ENCODE measurements at regions not wholly inside any gene's neighbourhood (a gene's known extent, or its start where the extent isn't known, plus 50 kb on each side); places are given as distances from the start of the nearest gene placed in this dataset.

GRCh38 chr3:33926998-33927605 lies 128.7 kb downstream of the PDCD6IP start:
- intact Hi-C loops (cut with micrococcal nuclease; ENCODE audit: unreplicated experiment) = no loop called here
- Histone ChIP-seq H3K9me3 (ENCODE audit: insufficient read depth, low read depth) (no peaks in the 10 kb centered on the region), H4K20me1 (ENCODE audit: insufficient read depth) (no peaks in the 10 kb centered on the region), H3K79me2 (ENCODE audit: low read depth) (no peaks in the 10 kb centered on the region), H3K27me3 (ENCODE audit: insufficient read depth, low read depth) (peaks cover 3% of the 10 kb centered on the region; the same call in 1 of the 2 replicates), H3K4me3 (no peak overlapping the region), H3F3A (ENCODE audit: insufficient read depth, low read depth) (no peaks in the 10 kb centered on the region), H3K9me2 (ENCODE audit: insufficient read depth) (no peaks in the 10 kb centered on the region), H3K4me1 (replicated peaks; ENCODE audit: insufficient read depth) (no peaks in the 10 kb centered on the region), H3K36me3 (ENCODE audit: low read depth) (no peaks in the 10 kb centered on the region), H2AFZ (no peak overlapping the region), H3K27ac (no peak overlapping the region), H3K4me2 (no peak overlapping the region)
- ChIA-PET CTCF (no interaction called here), POLR2A (ENCODE audit: unreplicated experiment) (no interaction called here)
- no peak for TF ChIP-seq EZH2 (IDR thresholded peaks at IDR 0.05; ENCODE audit: low read depth)
- no peak for TF ChIP-seq CTCF (conservative IDR thresholded peaks at IDR 0.05)
- no TSS peak for BruUV-seq (replicated peaks)
- DNase-seq = no peak

- Histone ChIP-seq H3K4me3 (no peak overlapping the region), H2AFZ (no peak overlapping the region), H3K36me3 (ENCODE audit: low read depth) (no peaks in the 10 kb centered on the region), H3K27ac (no peak overlapping the region), H3K9me3 (ENCODE audit: insufficient read depth, low read depth) (no peaks in the 10 kb centered on the region), H3K27me3 (ENCODE audit: insufficient read depth, low read depth) (peaks cover 3% of the 10 kb centered on the region; the same call in 1 of the 2 replicates), H4K20me1 (ENCODE audit: insufficient read depth) (no peaks in the 10 kb centered on the region), H3K4me2 (no peak overlapping the region), H3K79me2 (ENCODE audit: low read depth) (no peaks in the 10 kb centered on the region), H3F3A (ENCODE audit: insufficient read depth, low read depth) (no peaks in the 10 kb centered on the region), H3K9me2 (ENCODE audit: insufficient read depth) (no peaks in the 10 kb centered on the region), H3K4me1 (replicated peaks; ENCODE audit: insufficient read depth) (no peaks in the 10 kb centered on the region)
- intact Hi-C loops (cut with micrococcal nuclease; ENCODE audit: unreplicated experiment) = no loop called here
- POLR2A ChIA-PET (ENCODE audit: unreplicated experiment) = no interaction called here
- no TSS peak for BruUV-seq (replicated peaks)
- no peak for DNase-seq
- CTCF ChIA-PET = no interaction called here
- TF ChIP-seq CTCF (conservative IDR thresholded peaks at IDR 0.05) (no peak), EZH2 (IDR thresholded peaks at IDR 0.05; ENCODE audit: low read depth) (no peak)
These were observed 131.4 kb downstream of the PDCD6IP start for GRCh38 chr3:33929813-33930212.

- BruUV-seq (replicated peaks) = no TSS peak
- H4K20me1 ChIP-seq (ENCODE audit: insufficient read depth) = no peaks in the 10 kb centered on the region
- no peaks in the 10 kb centered on the region for H3K4me1 ChIP-seq (replicated peaks; ENCODE audit: insufficient read depth)
- H3K9me3 ChIP-seq (ENCODE audit: insufficient read depth, low read depth) = no peaks in the 10 kb centered on the region
- H3F3A ChIP-seq (ENCODE audit: insufficient read depth, low read depth) = no peaks in the 10 kb centered on the region
- no peak overlapping the region for H3K4me2 ChIP-seq
- no peaks in the 10 kb centered on the region for H3K79me2 ChIP-seq (ENCODE audit: low read depth)
- intact Hi-C loops (cut with micrococcal nuclease; ENCODE audit: unreplicated experiment) = no loop called here
- ChIA-PET CTCF (no interaction called here), POLR2A (ENCODE audit: unreplicated experiment) (no interaction called here)
- no peak overlapping the region for H3K27ac ChIP-seq
- no peak overlapping the region for H2AFZ ChIP-seq
- no peaks in the 10 kb centered on the region for H3K36me3 ChIP-seq (ENCODE audit: low read depth)
- TF ChIP-seq CTCF (conservative IDR thresholded peaks at IDR 0.05) (no peak), EZH2 (IDR thresholded peaks at IDR 0.05; ENCODE audit: low read depth) (no peak)
- no peak overlapping the region for H3K4me3 ChIP-seq
- H3K9me2 ChIP-seq (ENCODE audit: insufficient read depth) = no peaks in the 10 kb centered on the region
- DNase-seq = no peak
- H3K27me3 ChIP-seq (ENCODE audit: insufficient read depth, low read depth) = no peaks in the 10 kb centered on the region
These were observed 133.1 kb downstream of the PDCD6IP start for GRCh38 chr3:33931512-33931911.
